WTC11 (cell line): ENCODE measurements at regions not wholly inside any gene's neighbourhood (a gene's known extent, or its start where the extent isn't known, plus 50 kb on each side); places are given as distances from the start of the nearest gene placed in this dataset.
"Not testable (repeated sequence)": the region's sequence is repeated elsewhere in the genome, so short reads cannot be mapped to it uniquely, and the experiment has no call there.

ENCODE experiments used
- CBFB ChIP-seq: sonication (generic); formaldehyde crosslinking; IDR thresholded peaks from 2 replicates; pipeline ENCODE4 v1.8.1; 2022; ENCODE audit warnings: mild to moderate bottlenecking, low read depth, missing genetic modification reagents
- ELF4 ChIP-seq: sonication (generic); formaldehyde crosslinking; IDR thresholded peaks from 2 replicates; pipeline ENCODE4 v1.8.1; 2022; ENCODE audit warnings: low read depth, mild to moderate bottlenecking, moderate library complexity, missing genetic modification reagents
- MAX ChIP-seq: sonication (generic); formaldehyde crosslinking; IDR thresholded peaks from 2 replicates; pipeline ENCODE4 v1.8.0; 2022; ENCODE audit warnings: mild to moderate bottlenecking, missing genetic modification reagents
- ZNF121 ChIP-seq: sonication (generic); formaldehyde crosslinking; IDR thresholded peaks from 2 replicates; pipeline ENCODE4 v1.8.0; 2023; ENCODE audit warnings: missing genetic modification reagents
- TF ChIP-seq, protein P1 (sequence below): fragments of 200-600 bp; IDR thresholded peaks from 2 replicates; pipeline ENCODE4 v1.8.0; 2022; ENCODE audit warnings: antibody characterized with exemption
- TF ChIP-seq, protein P2 (sequence below): sonication (generic); formaldehyde crosslinking; IDR thresholded peaks from 2 replicates; pipeline ENCODE4 v1.8.1; 2022; ENCODE audit warnings: low read depth, missing genetic modification reagents, borderline replicate concordance
- TF ChIP-seq, protein P3 (sequence below): sonication (generic); formaldehyde crosslinking; conservative IDR thresholded peaks from 2 replicates; pipeline ENCODE4 v1.8.1; 2023; ENCODE audit warnings: mild to moderate bottlenecking, low read depth, missing genetic modification reagents, moderate library complexity
- TF ChIP-seq, protein P4 (sequence below): sonication (generic); formaldehyde crosslinking; IDR thresholded peaks from 2 replicates; pipeline ENCODE4 v1.8.0; 2023; ENCODE audit warnings: mild to moderate bottlenecking, missing genetic modification reagents

DNA sequence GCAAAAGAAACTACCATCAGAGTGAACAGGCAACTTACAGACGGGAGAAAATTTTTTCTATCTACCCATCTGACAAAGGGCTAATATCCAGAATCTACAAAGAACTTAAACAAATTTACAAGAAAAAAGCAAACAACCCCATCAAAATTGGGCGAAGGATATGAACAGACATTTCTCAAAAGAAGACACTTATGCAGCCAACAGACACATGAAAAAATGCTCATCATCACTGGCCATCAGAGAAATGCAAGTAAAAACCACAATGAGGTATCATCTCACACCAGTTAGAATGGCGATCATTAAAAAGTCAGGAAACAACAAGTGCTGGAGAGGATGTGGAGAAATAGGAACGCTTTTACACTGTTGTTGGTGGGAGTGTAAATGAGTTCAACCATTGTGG, 206.6 kb upstream of the HTR1E start:
- TF ChIP-seq, protein P1, sequence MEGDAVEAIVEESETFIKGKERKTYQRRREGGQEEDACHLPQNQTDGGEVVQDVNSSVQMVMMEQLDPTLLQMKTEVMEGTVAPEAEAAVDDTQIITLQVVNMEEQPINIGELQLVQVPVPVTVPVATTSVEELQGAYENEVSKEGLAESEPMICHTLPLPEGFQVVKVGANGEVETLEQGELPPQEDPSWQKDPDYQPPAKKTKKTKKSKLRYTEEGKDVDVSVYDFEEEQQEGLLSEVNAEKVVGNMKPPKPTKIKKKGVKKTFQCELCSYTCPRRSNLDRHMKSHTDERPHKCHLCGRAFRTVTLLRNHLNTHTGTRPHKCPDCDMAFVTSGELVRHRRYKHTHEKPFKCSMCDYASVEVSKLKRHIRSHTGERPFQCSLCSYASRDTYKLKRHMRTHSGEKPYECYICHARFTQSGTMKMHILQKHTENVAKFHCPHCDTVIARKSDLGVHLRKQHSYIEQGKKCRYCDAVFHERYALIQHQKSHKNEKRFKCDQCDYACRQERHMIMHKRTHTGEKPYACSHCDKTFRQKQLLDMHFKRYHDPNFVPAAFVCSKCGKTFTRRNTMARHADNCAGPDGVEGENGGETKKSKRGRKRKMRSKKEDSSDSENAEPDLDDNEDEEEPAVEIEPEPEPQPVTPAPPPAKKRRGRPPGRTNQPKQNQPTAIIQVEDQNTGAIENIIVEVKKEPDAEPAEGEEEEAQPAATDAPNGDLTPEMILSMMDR, result not testable (repeated sequence)
- TF ChIP-seq, protein P2, sequence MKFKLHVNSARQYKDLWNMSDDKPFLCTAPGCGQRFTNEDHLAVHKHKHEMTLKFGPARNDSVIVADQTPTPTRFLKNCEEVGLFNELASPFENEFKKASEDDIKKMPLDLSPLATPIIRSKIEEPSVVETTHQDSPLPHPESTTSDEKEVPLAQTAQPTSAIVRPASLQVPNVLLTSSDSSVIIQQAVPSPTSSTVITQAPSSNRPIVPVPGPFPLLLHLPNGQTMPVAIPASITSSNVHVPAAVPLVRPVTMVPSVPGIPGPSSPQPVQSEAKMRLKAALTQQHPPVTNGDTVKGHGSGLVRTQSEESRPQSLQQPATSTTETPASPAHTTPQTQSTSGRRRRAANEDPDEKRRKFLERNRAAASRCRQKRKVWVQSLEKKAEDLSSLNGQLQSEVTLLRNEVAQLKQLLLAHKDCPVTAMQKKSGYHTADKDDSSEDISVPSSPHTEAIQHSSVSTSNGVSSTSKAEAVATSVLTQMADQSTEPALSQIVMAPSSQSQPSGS, result not testable (repeated sequence)
- not testable (repeated sequence) for TF ChIP-seq CBFB, ELF4, MAX, ZNF121 (CRISPR knock-in tag)
- TF ChIP-seq, protein P3, sequence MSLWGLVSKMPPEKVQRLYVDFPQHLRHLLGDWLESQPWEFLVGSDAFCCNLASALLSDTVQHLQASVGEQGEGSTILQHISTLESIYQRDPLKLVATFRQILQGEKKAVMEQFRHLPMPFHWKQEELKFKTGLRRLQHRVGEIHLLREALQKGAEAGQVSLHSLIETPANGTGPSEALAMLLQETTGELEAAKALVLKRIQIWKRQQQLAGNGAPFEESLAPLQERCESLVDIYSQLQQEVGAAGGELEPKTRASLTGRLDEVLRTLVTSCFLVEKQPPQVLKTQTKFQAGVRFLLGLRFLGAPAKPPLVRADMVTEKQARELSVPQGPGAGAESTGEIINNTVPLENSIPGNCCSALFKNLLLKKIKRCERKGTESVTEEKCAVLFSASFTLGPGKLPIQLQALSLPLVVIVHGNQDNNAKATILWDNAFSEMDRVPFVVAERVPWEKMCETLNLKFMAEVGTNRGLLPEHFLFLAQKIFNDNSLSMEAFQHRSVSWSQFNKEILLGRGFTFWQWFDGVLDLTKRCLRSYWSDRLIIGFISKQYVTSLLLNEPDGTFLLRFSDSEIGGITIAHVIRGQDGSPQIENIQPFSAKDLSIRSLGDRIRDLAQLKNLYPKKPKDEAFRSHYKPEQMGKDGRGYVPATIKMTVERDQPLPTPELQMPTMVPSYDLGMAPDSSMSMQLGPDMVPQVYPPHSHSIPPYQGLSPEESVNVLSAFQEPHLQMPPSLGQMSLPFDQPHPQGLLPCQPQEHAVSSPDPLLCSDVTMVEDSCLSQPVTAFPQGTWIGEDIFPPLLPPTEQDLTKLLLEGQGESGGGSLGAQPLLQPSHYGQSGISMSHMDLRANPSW (CRISPR knock-in tag), result not testable (repeated sequence)
- TF ChIP-seq, protein P4, sequence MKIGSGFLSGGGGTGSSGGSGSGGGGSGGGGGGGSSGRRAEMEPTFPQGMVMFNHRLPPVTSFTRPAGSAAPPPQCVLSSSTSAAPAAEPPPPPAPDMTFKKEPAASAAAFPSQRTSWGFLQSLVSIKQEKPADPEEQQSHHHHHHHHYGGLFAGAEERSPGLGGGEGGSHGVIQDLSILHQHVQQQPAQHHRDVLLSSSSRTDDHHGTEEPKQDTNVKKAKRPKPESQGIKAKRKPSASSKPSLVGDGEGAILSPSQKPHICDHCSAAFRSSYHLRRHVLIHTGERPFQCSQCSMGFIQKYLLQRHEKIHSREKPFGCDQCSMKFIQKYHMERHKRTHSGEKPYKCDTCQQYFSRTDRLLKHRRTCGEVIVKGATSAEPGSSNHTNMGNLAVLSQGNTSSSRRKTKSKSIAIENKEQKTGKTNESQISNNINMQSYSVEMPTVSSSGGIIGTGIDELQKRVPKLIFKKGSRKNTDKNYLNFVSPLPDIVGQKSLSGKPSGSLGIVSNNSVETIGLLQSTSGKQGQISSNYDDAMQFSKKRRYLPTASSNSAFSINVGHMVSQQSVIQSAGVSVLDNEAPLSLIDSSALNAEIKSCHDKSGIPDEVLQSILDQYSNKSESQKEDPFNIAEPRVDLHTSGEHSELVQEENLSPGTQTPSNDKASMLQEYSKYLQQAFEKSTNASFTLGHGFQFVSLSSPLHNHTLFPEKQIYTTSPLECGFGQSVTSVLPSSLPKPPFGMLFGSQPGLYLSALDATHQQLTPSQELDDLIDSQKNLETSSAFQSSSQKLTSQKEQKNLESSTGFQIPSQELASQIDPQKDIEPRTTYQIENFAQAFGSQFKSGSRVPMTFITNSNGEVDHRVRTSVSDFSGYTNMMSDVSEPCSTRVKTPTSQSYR (CRISPR knock-in tag), result not testable (repeated sequence)
